SK-N-MC (cell line): ENCODE measurements at regions not wholly inside any gene's neighbourhood (a gene's known extent, or its start where the extent isn't known, plus 50 kb on each side); places are given as distances from the start of the nearest gene placed in this dataset.

ENCODE experiments used
- EZH2 ChIP-seq: fragments of 200-600 bp; sonication (generic); IDR thresholded peaks from one replicate; pipeline ENCODE4 v1.6.1; 2017; ENCODE audit warnings: antibody characterized with exemption
- POLR2AphosphoS5 ChIP-seq: IDR thresholded peaks from 2 replicates; pipeline ENCODE4 v1.6.1; 2012; ENCODE audit warnings: mild to moderate bottlenecking, low read depth, low read length, borderline replicate concordance

DNA sequence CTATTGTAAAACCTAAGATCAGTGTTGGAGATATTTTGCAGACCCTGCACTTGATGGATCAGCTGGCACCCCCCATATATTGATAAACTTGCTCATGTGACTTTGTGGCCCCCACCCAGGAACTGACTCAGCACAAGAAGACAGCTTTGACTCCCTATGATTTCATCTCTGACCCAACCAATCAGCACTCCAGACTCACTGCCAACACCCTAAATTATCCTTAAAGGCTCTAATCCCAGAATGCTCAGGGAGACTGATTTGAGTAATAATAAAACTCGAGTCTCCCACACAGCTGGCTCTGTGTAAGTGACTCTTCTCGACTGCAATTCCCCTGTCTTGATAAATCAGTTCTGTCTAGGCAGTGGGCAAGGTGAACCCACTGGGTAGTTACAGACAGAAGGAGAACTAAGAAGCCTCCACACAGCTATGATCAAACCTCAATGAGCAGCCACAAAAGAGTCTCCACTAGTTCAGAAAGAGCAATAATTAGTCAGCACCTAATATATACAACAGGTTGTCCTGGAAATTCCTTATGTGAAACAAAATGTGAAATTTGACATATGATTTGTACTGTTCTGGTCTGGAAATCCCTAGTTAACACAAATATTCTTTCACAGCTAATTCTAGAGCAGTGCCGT lies 52.2 kb downstream of the ACTL7B start:
- TF ChIP-seq POLR2AphosphoS5 (no peak), EZH2 (no peak)
